CD8-positive, alpha-beta memory T cell (primary cell): ENCODE measurements at regions not wholly inside any gene's neighbourhood (a gene's known extent, or its start where the extent isn't known, plus 50 kb on each side); places are given as distances from the start of the nearest gene placed in this dataset.
A peak's percentile ranks its signal among the peaks of the same experiment; 100 is the strongest.

ENCODE experiments used
- CTCF ChIA-PET: fragments of 350-600 bp; sonication (Branson Sonifier 250); formaldehyde crosslinking; loops from one replicate; lab custom pipeline; 2021; ENCODE audit warnings: antibody characterized with exemption; lab: Charles Lee
- POLR2A ChIA-PET: fragments of 350-600 bp; sonication (Branson Sonifier 250); formaldehyde crosslinking; loops from one replicate; lab custom pipeline; 2021; ENCODE audit warnings: antibody characterized with exemption; lab: Charles Lee
- DNase-seq, 5 donors: peaks; one replicate each; pipeline versions ENCODE4 v3.0.0 to v3.0.0-alpha.2; 2020 to 2022; ENCODE audit warnings: mixed read lengths in 1 of 5
- H3K27ac ChIP-seq: one replicate; pipeline ENCODE4 v1.7.0; 2013; ENCODE audit warnings: low read depth, mild to moderate bottlenecking, low read length, moderate library complexity
- H3K27me3 ChIP-seq: 2 replicates; pipeline ENCODE4 v1.7.0; 2013; ENCODE audit warnings: low read length, mild to moderate bottlenecking; ENCODE audit not compliant: insufficient read depth, poor library complexity, severe bottlenecking
- H3K36me3 ChIP-seq: 2 replicates; pipeline ENCODE4 v1.7.0; 2013; ENCODE audit warnings: mild to moderate bottlenecking, low read length, moderate library complexity; ENCODE audit not compliant: insufficient read depth
- H3K4me1 ChIP-seq: 2 replicates; pipeline ENCODE4 v1.7.0; 2013; ENCODE audit warnings: mild to moderate bottlenecking, low read length, moderate library complexity; ENCODE audit not compliant: insufficient read depth
- H3K4me3 ChIP-seq: 2 replicates; pipeline ENCODE4 v1.7.0; 2013; ENCODE audit warnings: mild to moderate bottlenecking, low read length
- H3K9me3 ChIP-seq: 2 replicates; pipeline ENCODE4 v1.7.0; 2013; ENCODE audit warnings: mild to moderate bottlenecking, low read length
- H3K27ac Mint-ChIP-seq, 8 donors: one replicate each; pipeline ENCODE4 v1.8.0; 2020 to 2021; ENCODE audit warnings: mixed read lengths in 8 of 8, mild to moderate bottlenecking in 6 of 8, inconsistent platforms in 3 of 8, moderate library complexity in 3 of 8
- H3K27me3 Mint-ChIP-seq, 2 donors: one replicate each; pipeline ENCODE4 v1.8.0; 2020 to 2021; ENCODE audit warnings: mixed read lengths in 2 of 2, mild to moderate bottlenecking in 1 of 2, moderate library complexity in 1 of 2
- H3K36me3 Mint-ChIP-seq, 3 donors: one replicate each; pipeline ENCODE4 v1.8.0; 2020 to 2021; ENCODE audit warnings: mixed read lengths in 3 of 3, inconsistent platforms in 1 of 3, mild to moderate bottlenecking in 1 of 3
- H3K4me1 Mint-ChIP-seq, 3 donors: one replicate each; pipeline ENCODE4 v1.8.0; 2020 to 2021; ENCODE audit warnings: mixed read lengths in 3 of 3, inconsistent platforms in 1 of 3, mild to moderate bottlenecking in 1 of 3
- H3K4me3 Mint-ChIP-seq, 7 donors: one replicate each; pipeline ENCODE4 v1.8.0; 2020 to 2021; ENCODE audit warnings: mixed read lengths in 7 of 7, mild to moderate bottlenecking in 6 of 7, moderate library complexity in 4 of 7, inconsistent platforms in 2 of 7
- H3K9me3 Mint-ChIP-seq, 5 donors: one replicate each; pipeline ENCODE4 v1.8.0; 2020 to 2022; ENCODE audit warnings: mixed read lengths in 5 of 5, mild to moderate bottlenecking in 3 of 5, moderate library complexity in 2 of 5, inconsistent platforms in 1 of 5

DNA sequence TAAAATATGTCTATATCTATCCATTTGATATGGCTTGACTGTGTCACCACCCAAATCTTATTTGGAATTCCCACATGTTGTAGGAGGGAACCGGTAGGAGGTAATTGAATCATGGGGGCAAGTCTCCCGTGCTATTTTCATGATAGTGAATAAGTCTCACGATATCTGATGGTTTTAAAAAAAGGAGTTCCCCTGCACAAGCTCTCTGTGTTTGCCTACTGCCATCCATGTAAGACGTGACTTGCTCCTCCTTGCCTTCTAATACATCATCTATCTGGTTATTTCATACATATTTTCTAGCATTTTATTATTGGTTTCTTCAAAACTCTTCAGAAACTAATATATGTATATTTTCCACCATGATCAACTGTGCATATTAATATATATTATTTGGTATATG is 57.3 kb upstream of the AMZ2 start:
- Histone ChIP-seq H3K27ac (no peak overlapping the region), H3K36me3 (no peaks in the 10 kb centered on the region), H3K9me3 (no peaks in the 10 kb centered on the region), H3K27me3 (no peaks in the 10 kb centered on the region), H3K4me3 (no peak overlapping the region), H3K4me1 (peaks cover 14% of the 10 kb centered on the region)
- H3K36me3 Mint-ChIP-seq, result peaks cover 0 to 8% (median 0%) of the 10 kb centered on the region in 3 donors
- CTCF ChIA-PET, result interaction anchor here (1.2 to 4.3 kb wide), 2 partner anchors 10 to 17 kb away, joined by 4 to 17 read pairs; no protein-coding TSS in a partner anchor
- POLR2A ChIA-PET, result no interaction called here
- peaks cover 0 to 2% of the 10 kb centered on the region in 2 donors for H3K27me3 Mint-ChIP-seq
- H3K4me3 Mint-ChIP-seq, result no peak overlapping the region
- peaks cover 25 to 70% (median 62%) of the 10 kb centered on the region in 3 donors for H3K4me1 Mint-ChIP-seq
- H3K9me3 Mint-ChIP-seq, result no peaks in the 10 kb centered on the region
- DNase-seq, result no peak
- peak overlapping the region in 7 of 8 donors; percentile 14 to 74 (median 55) for H3K27ac Mint-ChIP-seq

DNA sequence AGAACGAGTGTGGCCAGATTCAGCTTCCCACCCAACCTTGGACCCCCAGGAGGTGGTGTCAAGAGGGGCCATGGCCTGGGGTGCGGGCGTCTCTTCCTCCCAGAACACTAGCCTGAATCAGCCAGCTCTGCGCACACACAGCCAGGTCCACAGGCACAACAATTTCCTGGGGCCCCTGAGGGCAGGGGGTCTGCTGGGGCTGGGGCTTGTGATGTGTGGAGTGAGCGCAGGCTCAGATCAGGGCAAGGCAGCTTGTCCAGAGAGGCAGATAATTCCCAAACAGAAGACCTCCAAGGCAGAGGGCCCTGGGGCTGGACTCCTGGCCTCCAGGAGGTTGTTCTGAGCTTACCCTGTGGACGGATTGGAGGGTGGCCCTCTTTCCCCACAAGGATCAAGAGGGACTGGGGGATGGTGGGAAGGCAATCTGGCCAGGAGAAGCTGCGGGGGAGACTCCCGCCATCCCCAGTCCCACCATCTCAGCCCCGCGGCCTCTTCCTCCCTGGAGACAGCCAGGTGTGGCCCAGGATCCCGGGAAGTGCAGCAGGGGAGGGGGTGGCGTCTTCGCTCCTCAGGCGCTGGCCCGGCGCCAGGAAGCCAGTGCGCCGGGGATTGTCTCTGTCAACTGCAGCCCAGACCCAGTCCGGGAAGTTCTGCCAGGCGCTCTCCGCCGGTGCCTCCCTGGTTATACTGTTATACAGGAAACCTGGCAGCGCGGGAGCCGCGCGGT is 52.0 kb upstream of the AMZ2 start:
- DNase-seq, result peak in 1 of 5 donors; percentile 55
- no peaks in the 10 kb centered on the region for H3K9me3 ChIP-seq
- POLR2A ChIA-PET, result interaction anchor here (0.6 to 7.0 kb wide), 4 partner anchors 10 to 186 kb away, joined by 3 to 171 read pairs (median 4); no protein-coding TSS in a partner anchor
- peaks cover 6% of the 10 kb centered on the region for H3K27me3 ChIP-seq
- no peak overlapping the region for H3K27ac ChIP-seq
- H3K36me3 Mint-ChIP-seq, result peaks cover 0 to 5% (median 0%) of the 10 kb centered on the region in 3 donors
- CTCF ChIA-PET, result interaction anchor here (1.1 to 7.8 kb wide), 5 partner anchors 9 to 203 kb away, joined by 3 to 183 read pairs (median 4); no protein-coding TSS in a partner anchor
- peaks cover 28 to 56% (median 34%) of the 10 kb centered on the region in 3 donors for H3K4me1 Mint-ChIP-seq
- H3K9me3 Mint-ChIP-seq, result no peaks in the 10 kb centered on the region
- H3K36me3 ChIP-seq, result no peaks in the 10 kb centered on the region
- H3K4me1 ChIP-seq, result peaks cover 26% of the 10 kb centered on the region
- H3K27me3 Mint-ChIP-seq, result peaks cover 0 to 4% of the 10 kb centered on the region in 2 donors
- H3K4me3 Mint-ChIP-seq, result peak overlapping the region; percentile 60 to 91 (median 78)
- H3K4me3 ChIP-seq, result peak overlapping the region; percentile 37
- peak overlapping the region in 5 of 8 donors; percentile 39 to 92 (median 66) for H3K27ac Mint-ChIP-seq

DNA sequence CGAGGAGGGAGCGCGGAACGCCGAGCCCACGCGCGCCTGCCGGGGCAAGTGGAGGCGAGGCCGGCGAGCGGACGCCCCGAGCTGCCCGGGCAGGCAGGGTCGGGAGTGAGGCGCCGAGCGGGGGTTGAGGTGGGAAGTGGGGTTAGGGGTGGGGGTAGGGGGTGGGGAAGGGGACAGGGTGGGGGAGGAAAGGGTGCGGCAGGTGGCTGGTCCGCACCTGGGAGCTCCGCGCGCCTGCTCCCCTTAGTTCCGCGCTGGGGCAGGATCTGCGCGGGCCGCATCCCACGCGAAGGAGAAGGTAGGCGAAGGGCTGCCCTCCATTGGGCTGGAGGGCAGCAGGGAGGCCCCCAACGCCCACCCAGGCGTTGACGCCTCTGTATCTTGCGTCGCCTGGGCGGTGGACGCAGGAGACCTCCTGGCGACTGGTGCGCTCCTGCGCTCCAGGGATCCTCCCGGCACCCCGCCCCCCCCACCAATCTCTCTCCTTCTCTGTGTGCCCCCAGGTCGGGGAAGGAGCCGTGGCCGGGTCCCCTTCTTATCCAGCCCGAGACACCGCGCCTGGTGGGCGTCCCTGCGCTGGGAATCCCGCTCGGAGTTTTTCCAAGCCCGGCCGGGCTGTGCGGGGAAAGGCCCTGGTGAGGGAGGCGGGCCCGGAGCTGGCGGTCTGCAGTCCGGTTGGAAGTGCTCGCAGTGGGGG is 51.3 kb upstream of the AMZ2 start:
- Histone ChIP-seq H3K4me3 (peak overlapping the region; percentile 56), H3K27ac (no peak overlapping the region), H3K36me3 (no peaks in the 10 kb centered on the region), H3K27me3 (peaks cover 6% of the 10 kb centered on the region), H3K4me1 (peaks cover 30% of the 10 kb centered on the region), H3K9me3 (no peaks in the 10 kb centered on the region)
- Mint-ChIP-seq H3K36me3 (peaks cover 0 to 5% (median 0%) of the 10 kb centered on the region in 3 donors), H3K27me3 (peaks cover 0 to 4% of the 10 kb centered on the region in 2 donors), H3K9me3 (no peaks in the 10 kb centered on the region), H3K27ac (peak overlapping the region in 2 of 8 donors; percentile 39 to 74), H3K4me1 (peaks cover 30 to 62% (median 32%) of the 10 kb centered on the region in 3 donors), H3K4me3 (peak overlapping the region; percentile 76 to 91 (median 81))
- ChIA-PET POLR2A (interaction anchor here (0.6 to 7.0 kb wide), 5 partner anchors 9 to 187 kb away, joined by 3 to 171 read pairs (median 4); partner anchors contain the start of genes AMZ2 and KPNA2), CTCF (interaction anchor here (1.0 to 7.8 kb wide), 5 partner anchors 8 to 202 kb away, joined by 3 to 183 read pairs (median 4); no protein-coding TSS in a partner anchor)
- no peak for DNase-seq

DNA sequence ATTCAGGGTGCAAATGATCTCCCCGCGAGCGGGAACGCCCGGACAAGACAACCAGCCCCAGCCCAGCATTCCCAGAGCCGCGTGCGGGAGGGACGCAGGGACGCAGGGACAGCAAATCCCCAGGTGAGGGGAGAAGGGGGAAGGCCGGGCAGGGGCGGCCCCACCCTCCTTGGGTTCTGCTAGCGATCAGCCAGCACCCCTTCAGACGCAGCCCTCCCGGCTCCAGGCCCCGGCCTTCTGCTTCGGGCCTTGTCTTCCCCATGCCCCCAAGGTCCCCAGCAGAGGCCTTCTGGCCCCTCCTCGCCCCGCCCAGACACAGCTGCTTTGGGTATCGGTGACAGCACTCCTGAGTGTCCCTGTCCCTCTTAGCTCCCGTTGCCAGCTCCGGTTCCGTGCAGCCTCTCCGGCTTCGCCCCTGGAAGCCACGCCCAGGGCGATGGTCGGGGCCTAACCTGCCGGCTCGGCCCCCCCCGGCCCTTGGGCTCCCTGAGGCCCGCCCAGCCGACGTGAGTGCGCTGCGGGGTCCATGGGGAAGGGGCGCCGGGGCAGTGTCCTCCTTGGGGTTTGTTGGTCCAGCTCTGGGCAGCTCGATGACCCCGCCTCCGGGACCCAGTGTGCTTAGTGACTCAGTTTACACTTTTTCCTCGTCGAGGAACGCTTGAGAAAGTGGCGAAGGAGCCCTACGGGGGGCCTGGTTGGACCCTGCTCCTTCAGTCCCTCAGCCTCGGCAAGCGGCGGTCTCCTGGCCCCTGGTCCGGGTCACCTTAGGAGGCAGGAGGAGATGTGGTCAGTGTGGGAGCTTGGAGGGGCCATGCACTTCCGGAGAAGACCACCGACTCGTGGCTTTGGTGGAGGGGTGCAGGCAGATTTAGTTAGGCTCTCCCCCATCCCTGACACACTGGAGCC is 50.5 kb upstream of the AMZ2 start:
- H3K4me3 ChIP-seq, result peak overlapping the region; percentile 56

DNA sequence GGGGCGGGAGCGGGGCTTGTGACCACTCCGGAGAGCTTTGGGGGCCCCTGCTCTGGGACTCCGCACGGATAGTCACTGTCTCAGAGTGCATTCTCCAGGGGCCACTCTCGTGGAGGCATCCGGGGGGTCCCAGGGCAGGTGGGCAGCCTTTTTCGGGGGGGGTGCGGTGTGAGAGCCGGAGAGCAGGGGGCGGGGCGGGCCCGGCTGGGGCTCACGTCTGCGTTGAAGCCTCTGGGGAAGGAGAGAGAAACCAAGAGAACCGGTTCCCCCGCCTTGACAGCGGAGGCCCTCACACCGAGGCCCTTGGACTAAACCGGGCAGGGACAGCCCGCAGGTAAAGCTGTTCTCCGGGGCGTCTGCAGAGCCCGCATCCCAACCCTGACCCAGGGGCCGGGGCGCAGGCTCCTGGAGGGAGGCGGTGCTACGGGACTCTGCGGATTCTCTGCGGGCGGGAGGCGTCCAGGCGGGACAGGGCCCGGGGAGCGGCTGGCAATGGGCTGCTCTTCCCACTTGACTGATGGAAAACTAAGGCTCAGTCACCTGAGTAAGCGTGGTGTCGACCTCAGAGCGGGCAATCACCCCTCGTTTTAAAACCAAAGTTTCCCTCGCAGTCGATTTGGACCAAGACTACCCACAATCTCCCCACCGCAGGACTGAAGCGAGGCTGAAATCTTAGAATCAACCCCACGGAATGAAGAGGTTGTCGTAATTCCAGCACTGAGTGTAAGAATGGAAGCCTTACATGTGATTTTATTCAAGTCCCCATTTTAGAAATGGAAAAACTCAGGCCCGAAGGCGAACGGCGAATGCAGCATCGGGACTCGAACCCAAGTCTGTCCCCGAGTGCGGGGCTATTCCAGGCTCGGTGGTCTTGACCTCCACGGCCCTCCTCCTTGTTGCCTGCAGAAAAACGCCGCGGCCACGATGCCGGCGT is 49.6 kb upstream of the AMZ2 start:
- Mint-ChIP-seq H3K4me3 (peak overlapping the region; percentile 76 to 91 (median 81)), H3K36me3 (peaks cover 0 to 5% (median 0%) of the 10 kb centered on the region in 3 donors), H3K27me3 (peaks cover 0 to 4% of the 10 kb centered on the region in 2 donors), H3K27ac (peak overlapping the region in 6 of 8 donors; percentile 45 to 89 (median 65)), H3K9me3 (no peaks in the 10 kb centered on the region), H3K4me1 (peaks cover 23 to 51% (median 31%) of the 10 kb centered on the region in 3 donors)
- H3K27ac ChIP-seq, result no peak overlapping the region
- H3K4me3 ChIP-seq, result peak overlapping the region; percentile 56
- DNase-seq, result peak in 1 of 5 donors; percentile 11
- no peaks in the 10 kb centered on the region for H3K36me3 ChIP-seq
- H3K4me1 ChIP-seq, result peaks cover 30% of the 10 kb centered on the region
- H3K27me3 ChIP-seq, result peaks cover 6% of the 10 kb centered on the region
- H3K9me3 ChIP-seq, result no peaks in the 10 kb centered on the region
- ChIA-PET CTCF (interaction anchor here (1.5 to 8.1 kb wide), 6 partner anchors 14 to 264 kb away, joined by 5 to 183 read pairs (median 24); no protein-coding TSS in a partner anchor), POLR2A (interaction anchor here (0.6 to 7.0 kb wide), 5 partner anchors 15 to 909 kb away, joined by 3 to 171 read pairs (median 3); partner anchors contain the start of genes AMZ2 and ARSG)

More for the DNA sequence above, 50.5 kb upstream of the AMZ2 start:
- peaks cover 6% of the 10 kb centered on the region for H3K27me3 ChIP-seq
- H3K36me3 ChIP-seq, result no peaks in the 10 kb centered on the region
- peak in 3 of 5 donors; percentile 24 to 71 (median 45) for DNase-seq
- H3K4me3 Mint-ChIP-seq, result peak overlapping the region; percentile 76 to 91 (median 81)
- peaks cover 0 to 4% of the 10 kb centered on the region in 2 donors for H3K27me3 Mint-ChIP-seq
- no peak overlapping the region for H3K27ac ChIP-seq
- peak overlapping the region in 4 of 8 donors; percentile 17 to 89 (median 82) for H3K27ac Mint-ChIP-seq
- H3K4me1 Mint-ChIP-seq, result peaks cover 29 to 57% (median 29%) of the 10 kb centered on the region in 3 donors
- H3K36me3 Mint-ChIP-seq, result peaks cover 0 to 5% (median 0%) of the 10 kb centered on the region in 3 donors
- POLR2A ChIA-PET, result interaction anchor here (0.6 to 7.0 kb wide), 7 partner anchors 8 to 908 kb away, joined by 3 to 171 read pairs (median 3); partner anchors contain the start of genes AMZ2 and KPNA2
- CTCF ChIA-PET, result interaction anchor here (1.0 to 7.8 kb wide), 5 partner anchors 7 to 202 kb away, joined by 3 to 183 read pairs (median 4); no protein-coding TSS in a partner anchor
- H3K9me3 Mint-ChIP-seq, result no peaks in the 10 kb centered on the region
- no peaks in the 10 kb centered on the region for H3K9me3 ChIP-seq
- H3K4me1 ChIP-seq, result peaks cover 30% of the 10 kb centered on the region
